DND-41 (cell line): ENCODE measurements at regions not wholly inside any gene's neighbourhood (a gene's known extent, or its start where the extent isn't known, plus 50 kb on each side); places are given as distances from the start of the nearest gene placed in this dataset.

Experiments
- ATAC-seq: fragments of 200-7000 bp; cut with Tn5 transposase; 3 replicates; pipeline ENCODE4 v1.9.1; 2021; ENCODE audit warnings: low read depth; ENCODE audit not compliant: insufficient read depth
- DNase-seq: peaks from one replicate; pipeline ENCODE4 v3.0.0-alpha.2; 2020
- H2AFZ ChIP-seq: 2 replicates; pipeline ENCODE4 v1.6.0; 2012; ENCODE audit warnings: low read depth, low read length
- H3K27ac ChIP-seq: 2 replicates; pipeline ENCODE4 v1.5.1; 2012; ENCODE audit warnings: low read length, inconsistent platforms
- H3K27me3 ChIP-seq: fragments of 200-600 bp; sonication (generic); 2 replicates; pipeline ENCODE4 v1.6.0; 2012; ENCODE audit warnings: low read length, mild to moderate bottlenecking, inconsistent platforms; ENCODE audit not compliant: insufficient read depth, poor library complexity
- H3K36me3 ChIP-seq: 2 replicates; pipeline ENCODE4 v1.5.1; 2012; ENCODE audit warnings: low read length, inconsistent platforms; ENCODE audit not compliant: insufficient read depth
- H3K4me1 ChIP-seq: 2 replicates; pipeline ENCODE4 v1.5.1; 2012; ENCODE audit warnings: mild to moderate bottlenecking, low read length; ENCODE audit not compliant: insufficient read depth
- H3K4me2 ChIP-seq: 2 replicates; pipeline ENCODE4 v1.6.0; 2012; ENCODE audit warnings: mild to moderate bottlenecking, moderate library complexity, low read length, inconsistent platforms; ENCODE audit not compliant: insufficient read depth
- H3K4me3 ChIP-seq, 2 experiments: fragments of 200-600 bp in 1 of 2; shearing (Covaris generic) in 1 of 2; 2 replicates each; pipeline ENCODE4 v1.5.1; 2012 to 2016; ENCODE audit warnings: inconsistent platforms in 2 of 2, low read length in 2 of 2, mild to moderate bottlenecking in 2 of 2, low read depth in 1 of 2, moderate library complexity in 1 of 2
- H3K79me2 ChIP-seq: 2 replicates; pipeline ENCODE4 v1.6.0; 2012; ENCODE audit warnings: low read length, inconsistent platforms; ENCODE audit not compliant: insufficient read depth
- H3K9ac ChIP-seq: 2 replicates; pipeline ENCODE4 v1.6.0; 2012; ENCODE audit warnings: low read depth, mild to moderate bottlenecking, inconsistent platforms, low read length, moderate library complexity
- H3K9me3 ChIP-seq: 2 replicates; pipeline ENCODE4 v1.5.1; 2012; ENCODE audit warnings: low read length, moderate library complexity, mild to moderate bottlenecking, inconsistent platforms; ENCODE audit not compliant: insufficient read depth, severe bottlenecking
- H4K20me1 ChIP-seq: 2 replicates; pipeline ENCODE4 v1.6.0; 2012; ENCODE audit warnings: low read length; ENCODE audit not compliant: insufficient read depth
- CTCF ChIP-seq: IDR thresholded peaks from 2 replicates; pipeline ENCODE4 v1.5.1; 2012; ENCODE audit warnings: borderline replicate concordance, low read length, moderate library complexity, mild to moderate bottlenecking; ENCODE audit not compliant: poor library complexity, severe bottlenecking; ENCODE audit errors: extremely low read depth
- EZH2 ChIP-seq: IDR thresholded peaks from 3 replicates; pipeline ENCODE4 v1.6.1; 2012; ENCODE audit warnings: borderline replicate concordance, low read depth, mild to moderate bottlenecking, moderate library complexity, low read length, inconsistent platforms; ENCODE audit not compliant: severe bottlenecking

- H4K20me1 ChIP-seq, result no peaks in the 10 kb centered on the region
- TF ChIP-seq EZH2, result no peak
- no peak for TF ChIP-seq CTCF
- no peak for ATAC-seq
- H2AFZ ChIP-seq, result no peak overlapping the region
- no peak overlapping the region for H3K27ac ChIP-seq
- no peaks in the 10 kb centered on the region for H3K36me3 ChIP-seq
- H3K4me1 ChIP-seq, result no peaks in the 10 kb centered on the region
- H3K79me2 ChIP-seq, result no peaks in the 10 kb centered on the region
- DNase-seq, result no peak
- H3K4me2 ChIP-seq, result no peak overlapping the region
- H3K9me3 ChIP-seq, result no peaks in the 10 kb centered on the region
- H3K27me3 ChIP-seq, result no peaks in the 10 kb centered on the region
- H3K4me3 ChIP-seq, result no peak overlapping the region
- H3K9ac ChIP-seq, result no peak overlapping the region
Measured at GRCh38 chr3:81048058-81048665, 713.3 kb downstream of the GBE1 start.

DNA sequence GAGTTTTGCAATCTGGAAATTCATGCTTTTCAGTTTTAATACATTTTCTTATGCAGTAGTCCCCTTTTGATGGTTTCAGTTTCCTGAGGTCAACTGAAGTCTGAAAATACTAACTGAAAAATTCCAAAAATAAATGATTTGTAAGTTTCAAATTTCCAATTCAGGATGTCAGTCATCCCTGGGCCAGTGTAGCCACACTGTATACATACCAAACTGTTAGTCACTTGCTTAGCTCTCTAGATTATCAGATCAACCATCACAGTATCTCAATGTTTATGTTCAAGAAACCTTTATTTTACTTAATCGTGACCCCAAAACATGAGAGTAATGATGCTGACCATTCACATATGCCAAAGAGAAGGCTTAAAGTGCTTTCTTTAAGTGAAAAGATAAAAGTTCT lies 715.5 kb downstream of the GBE1 start:
- Histone ChIP-seq H4K20me1 (no peaks in the 10 kb centered on the region), H3K27ac (no peak overlapping the region), H3K79me2 (no peaks in the 10 kb centered on the region), H3K4me2 (no peak overlapping the region), H3K4me3 (no peak overlapping the region), H3K9me3 (no peaks in the 10 kb centered on the region), H3K36me3 (no peaks in the 10 kb centered on the region), H2AFZ (no peak overlapping the region), H3K9ac (no peak overlapping the region), H3K27me3 (no peaks in the 10 kb centered on the region), H3K4me1 (no peaks in the 10 kb centered on the region)
- TF ChIP-seq EZH2, result no peak
- TF ChIP-seq CTCF, result no peak
- DNase-seq (no peak), ATAC-seq (no peak)

- DNase-seq, result no peak
- Histone ChIP-seq H3K27ac (no peak overlapping the region), H3K4me3 (no peak overlapping the region), H3K4me1 (no peaks in the 10 kb centered on the region), H3K4me2 (no peak overlapping the region), H4K20me1 (no peaks in the 10 kb centered on the region), H3K9me3 (no peaks in the 10 kb centered on the region), H2AFZ (no peak overlapping the region), H3K36me3 (no peaks in the 10 kb centered on the region), H3K79me2 (no peaks in the 10 kb centered on the region), H3K27me3 (no peaks in the 10 kb centered on the region), H3K9ac (no peak overlapping the region)
- ATAC-seq, result no peak
- TF ChIP-seq EZH2, result no peak
- no peak for TF ChIP-seq CTCF
Measured at GRCh38 chr3:81045246-81045645, 716.2 kb downstream of the GBE1 start.
